Breast epithelium (tissue), 4 donors: ENCODE measurements at regions not wholly inside any gene's neighbourhood (a gene's known extent, or its start where the extent isn't known, plus 50 kb on each side); places are given as distances from the start of the nearest gene placed in this dataset.

ENCODE experiments used
- DNase-seq, 2 donors: peaks; one replicate each; pipeline ENCODE4 v3.0.0-alpha.2; 2019; ENCODE audit warnings: low spot score in 2 of 2
- H3K27ac ChIP-seq, 2 donors: fragments of 200-600 bp; sonication (generic) in 1 of 2; one replicate each; pipeline ENCODE4 v1.5.1; 2016 to 2019; ENCODE audit warnings: mild to moderate bottlenecking in 1 of 2
- H3K27me3 ChIP-seq, 2 donors: fragments of 200-600 bp; sonication (generic) in 1 of 2; one replicate each; pipeline versions ENCODE4 v1.5.1 to v1.6.0; 2017 to 2019; ENCODE audit warnings: control low read depth in 1 of 2, mild to moderate bottlenecking in 1 of 2
- H3K36me3 ChIP-seq: fragments of 200-600 bp; one replicate; pipeline ENCODE4 v1.5.1; 2019
- H3K4me1 ChIP-seq, 2 donors: fragments of 200-600 bp; sonication (generic); one replicate each; pipeline ENCODE4 v1.5.1; 2016 to 2019; ENCODE audit warnings: control low read depth in 1 of 2
- H3K4me3 ChIP-seq, 3 donors: fragments of 200-600 bp; sonication (generic); 1 replicate in 2 of 3; 2 replicates in 1 of 3; pipeline ENCODE4 v1.5.1; 2016 to 2019; ENCODE audit warnings: mild to moderate bottlenecking in 3 of 3, moderate library complexity in 2 of 3
- H3K9me3 ChIP-seq, 2 donors: fragments of 200-600 bp; sonication (generic) in 1 of 2; one replicate each; pipeline ENCODE4 v1.5.1; 2016 to 2019; ENCODE audit warnings: control low read depth in 1 of 2
- CTCF ChIP-seq, 3 donors: fragments of 450-650 bp; IDR thresholded peaks; one replicate each; pipeline ENCODE4 v1.5.1; 2016 to 2017; ENCODE audit warnings: antibody characterized with exemption in 3 of 3, mild to moderate bottlenecking in 3 of 3, moderate library complexity in 3 of 3
- POLR2A ChIP-seq: fragments of 450-650 bp; IDR thresholded peaks from one replicate; pipeline ENCODE4 v1.6.1; 2016; ENCODE audit warnings: antibody characterized with exemption, mild to moderate bottlenecking, moderate library complexity
- POLR2AphosphoS5 ChIP-seq, 3 donors: sonication (generic); formaldehyde crosslinking; IDR thresholded peaks; one replicate each; pipeline ENCODE4 v1.6.1; 2017; ENCODE audit warnings: antibody characterized with exemption in 3 of 3
- intact Hi-C: fragments of 100-400 bp; cut with DNase I; formaldehyde crosslinking; loops from one replicate; pipeline ENCODE4 v1.15.1; 2023; ENCODE audit warnings: low total_unique reads

- H3K36me3 ChIP-seq, result no peaks in the 10 kb centered on the region
- H3K9me3 ChIP-seq, result no peaks in the 10 kb centered on the region
- TF ChIP-seq POLR2AphosphoS5 (IDR thresholded peaks at IDR 0.05), result no peak
- TF ChIP-seq CTCF (IDR thresholded peaks at IDR 0.05), result no peak
- no peak for TF ChIP-seq POLR2A
- intact Hi-C loops, result no loop called here
- H3K4me3 ChIP-seq, result no peak overlapping the region
- no peak for DNase-seq
- no peaks in the 10 kb centered on the region for H3K4me1 ChIP-seq
- H3K27me3 ChIP-seq, result no peaks in the 10 kb centered on the region
- H3K27ac ChIP-seq, result no peak overlapping the region
Observed at GRCh38 chr7:81887098-81888090, 117.5 kb upstream of the HGF start.

DNA sequence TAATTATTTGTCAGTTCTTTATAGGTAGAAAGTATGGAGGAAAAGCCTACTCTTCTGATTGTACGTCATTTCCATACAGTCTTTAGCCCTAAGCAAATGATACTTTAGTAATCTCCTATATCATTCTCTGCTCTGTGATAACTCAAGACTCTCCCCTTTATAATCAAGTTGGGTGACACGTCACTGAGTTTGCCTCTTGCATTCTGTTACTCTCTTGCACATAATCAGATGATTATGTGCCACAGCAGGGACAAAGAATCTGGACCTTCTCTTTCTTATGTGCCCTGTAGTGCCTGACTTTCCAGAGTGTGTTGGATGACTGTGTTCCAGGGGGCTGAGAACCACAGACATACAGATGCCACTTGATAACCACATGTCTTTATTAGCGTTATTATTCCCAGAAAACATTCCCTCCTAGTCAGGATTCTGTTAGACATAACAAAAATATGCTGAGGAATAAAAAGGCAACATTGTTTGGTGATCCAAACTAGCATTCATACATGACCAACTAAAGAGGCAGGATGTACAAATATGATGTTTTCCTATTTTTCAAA, 116.4 kb upstream of the HGF start:
- no peak for DNase-seq
- no peak for TF ChIP-seq CTCF (IDR thresholded peaks at IDR 0.05)
- no peak for TF ChIP-seq POLR2AphosphoS5 (IDR thresholded peaks at IDR 0.05)
- TF ChIP-seq POLR2A, result no peak
- H3K9me3 ChIP-seq, result no peaks in the 10 kb centered on the region
- no peaks in the 10 kb centered on the region for H3K4me1 ChIP-seq
- H3K27me3 ChIP-seq, result no peaks in the 10 kb centered on the region
- no peak overlapping the region for H3K4me3 ChIP-seq
- H3K27ac ChIP-seq, result no peak overlapping the region
- intact Hi-C loops, result no loop called here
- H3K36me3 ChIP-seq, result no peaks in the 10 kb centered on the region

GRCh38 chr7:81884817-81885216, 115.0 kb upstream of the HGF start:
- Histone ChIP-seq H3K27me3 (no peaks in the 10 kb centered on the region), H3K27ac (no peak overlapping the region), H3K4me1 (no peaks in the 10 kb centered on the region), H3K4me3 (peak overlapping the region in 1 of 3 donors; percentile 25), H3K36me3 (no peaks in the 10 kb centered on the region), H3K9me3 (no peaks in the 10 kb centered on the region)
- DNase-seq, result no peak
- intact Hi-C loops, result no loop called here
- no peak for TF ChIP-seq POLR2AphosphoS5 (IDR thresholded peaks at IDR 0.05)
- TF ChIP-seq CTCF (IDR thresholded peaks at IDR 0.05), result no peak
- no peak for TF ChIP-seq POLR2A

- DNase-seq, result no peak
- TF ChIP-seq POLR2A (no peak), POLR2AphosphoS5 (IDR thresholded peaks at IDR 0.05) (no peak)
- no peak overlapping the region for H3K4me3 ChIP-seq
- no peaks in the 10 kb centered on the region for H3K4me1 ChIP-seq
- peak overlapping the region in 1 of 2 donors; percentile 25 for H3K27ac ChIP-seq
- H3K27me3 ChIP-seq, result no peaks in the 10 kb centered on the region
- intact Hi-C loops, result no loop called here
- H3K9me3 ChIP-seq, result no peaks in the 10 kb centered on the region
- no peaks in the 10 kb centered on the region for H3K36me3 ChIP-seq
Observed at GRCh38 chr7:81883801-81884393, 114.0 kb upstream of the HGF start.

DNA sequence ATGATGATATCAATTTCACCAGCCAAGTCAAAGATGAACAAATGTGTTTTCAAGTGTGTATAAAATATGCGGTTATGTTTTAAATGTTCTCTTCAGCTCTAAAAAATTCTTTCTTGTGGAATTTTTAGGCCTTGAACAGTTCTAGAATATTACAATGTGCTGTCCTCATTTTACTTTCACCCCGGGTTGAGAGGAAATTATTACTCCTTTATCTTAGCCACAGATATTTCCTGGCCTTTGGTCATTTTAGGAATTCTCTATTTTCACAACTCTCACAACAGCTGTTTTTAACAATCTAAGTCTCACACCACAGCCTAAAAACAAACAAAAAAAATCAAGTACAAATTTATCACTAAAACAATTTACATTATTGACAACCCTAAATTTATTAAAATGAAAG, 112.2 kb upstream of the HGF start:
- H3K27ac ChIP-seq, result no peak overlapping the region
- TF ChIP-seq POLR2A, result no peak
- no peak for TF ChIP-seq POLR2AphosphoS5 (IDR thresholded peaks at IDR 0.05)
- TF ChIP-seq CTCF (IDR thresholded peaks at IDR 0.05), result no peak
- no peak overlapping the region for H3K4me3 ChIP-seq
- intact Hi-C loops, result no loop called here
- no peaks in the 10 kb centered on the region for H3K36me3 ChIP-seq
- no peak for DNase-seq
- no peaks in the 10 kb centered on the region for H3K27me3 ChIP-seq
- no peaks in the 10 kb centered on the region for H3K4me1 ChIP-seq
- no peaks in the 10 kb centered on the region for H3K9me3 ChIP-seq
